ENCODE measurements at regions not wholly inside any gene's neighbourhood (a gene's known extent, or its start where the extent isn't known, plus 50 kb on each side); places are given as distances from the start of the nearest gene placed in this dataset.

DNA sequence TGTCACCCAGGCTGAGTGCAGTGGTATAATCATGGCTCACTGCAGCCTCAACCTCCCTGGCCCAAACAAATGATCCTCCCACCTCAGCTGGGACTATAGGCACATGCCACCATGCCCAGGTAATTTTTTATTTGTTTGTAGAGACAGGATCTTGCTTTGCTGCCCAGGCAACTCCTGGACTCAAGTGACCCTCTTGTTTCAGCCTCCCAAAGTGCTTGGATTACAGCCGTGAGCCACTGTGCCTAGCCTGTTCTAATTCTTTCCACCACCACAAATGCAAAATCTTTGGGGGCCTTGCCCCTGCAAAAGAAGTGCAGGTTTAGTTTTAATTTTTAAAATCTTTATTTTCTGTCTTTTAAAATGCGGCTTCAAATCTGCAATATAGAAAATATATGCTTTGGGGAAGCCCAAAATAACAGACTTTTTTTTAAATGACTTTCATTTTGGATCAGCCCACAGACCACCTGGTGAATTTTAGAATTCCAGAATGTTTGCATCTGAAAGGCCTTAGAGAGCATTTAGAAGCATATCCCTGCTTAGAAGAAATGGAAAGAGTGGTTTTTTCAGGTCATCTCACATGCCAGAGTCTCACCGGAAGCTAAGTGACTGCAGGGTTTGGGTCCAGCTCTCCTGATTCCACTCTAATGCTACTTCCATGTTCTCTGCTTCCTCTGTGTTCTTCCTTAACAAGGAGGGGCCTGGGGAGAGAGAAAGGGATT lies 111.4 kb upstream of the FER start:
- TF ChIP-seq, protein P1, sequence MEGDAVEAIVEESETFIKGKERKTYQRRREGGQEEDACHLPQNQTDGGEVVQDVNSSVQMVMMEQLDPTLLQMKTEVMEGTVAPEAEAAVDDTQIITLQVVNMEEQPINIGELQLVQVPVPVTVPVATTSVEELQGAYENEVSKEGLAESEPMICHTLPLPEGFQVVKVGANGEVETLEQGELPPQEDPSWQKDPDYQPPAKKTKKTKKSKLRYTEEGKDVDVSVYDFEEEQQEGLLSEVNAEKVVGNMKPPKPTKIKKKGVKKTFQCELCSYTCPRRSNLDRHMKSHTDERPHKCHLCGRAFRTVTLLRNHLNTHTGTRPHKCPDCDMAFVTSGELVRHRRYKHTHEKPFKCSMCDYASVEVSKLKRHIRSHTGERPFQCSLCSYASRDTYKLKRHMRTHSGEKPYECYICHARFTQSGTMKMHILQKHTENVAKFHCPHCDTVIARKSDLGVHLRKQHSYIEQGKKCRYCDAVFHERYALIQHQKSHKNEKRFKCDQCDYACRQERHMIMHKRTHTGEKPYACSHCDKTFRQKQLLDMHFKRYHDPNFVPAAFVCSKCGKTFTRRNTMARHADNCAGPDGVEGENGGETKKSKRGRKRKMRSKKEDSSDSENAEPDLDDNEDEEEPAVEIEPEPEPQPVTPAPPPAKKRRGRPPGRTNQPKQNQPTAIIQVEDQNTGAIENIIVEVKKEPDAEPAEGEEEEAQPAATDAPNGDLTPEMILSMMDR (IDR thresholded peaks at IDR 0.05), result no peak
- no peak for TF ChIP-seq POLR2A (IDR thresholded peaks at IDR 0.05)
- TF ChIP-seq EP300 (IDR thresholded peaks at IDR 0.05), result no peak
